HEK293 (cell line): ENCODE measurements at regions not wholly inside any gene's neighbourhood (a gene's known extent, or its start where the extent isn't known, plus 50 kb on each side); places are given as distances from the start of the nearest gene placed in this dataset.

Experiments used
- GLI4 ChIP-seq: fragments of 450-650 bp; formaldehyde crosslinking; IDR thresholded peaks from 2 replicates; pipeline ENCODE4 v1.5.1; 2016; ENCODE audit warnings: missing biosample characterization, missing genetic modification characterization
- KLF7 ChIP-seq: fragments of 450-650 bp; formaldehyde crosslinking; IDR thresholded peaks from 2 replicates; pipeline ENCODE4 v1.5.1; 2016; ENCODE audit warnings: missing biosample characterization, missing genetic modification characterization, borderline replicate concordance
- ZBTB8A ChIP-seq: fragments of 450-650 bp; formaldehyde crosslinking; IDR thresholded peaks from 2 replicates; pipeline ENCODE4 v1.5.1; 2016; ENCODE audit warnings: missing biosample characterization, missing genetic modification characterization
- ZNF514 ChIP-seq: fragments of 450-650 bp; formaldehyde crosslinking; IDR thresholded peaks from 2 replicates; pipeline ENCODE4 v1.5.1; 2016; ENCODE audit warnings: missing biosample characterization, missing genetic modification characterization
- ZNF660 ChIP-seq: fragments of 450-650 bp; IDR thresholded peaks from 2 replicates; pipeline ENCODE4 v1.5.1; 2018; ENCODE audit warnings: missing biosample characterization, mild to moderate bottlenecking, missing genetic modification characterization
- ZXDB ChIP-seq: fragments of 450-650 bp; formaldehyde crosslinking; IDR thresholded peaks from 2 replicates; pipeline ENCODE4 v1.5.1; 2016; ENCODE audit warnings: missing biosample characterization, missing genetic modification characterization
- TF ChIP-seq, protein P1 (sequence below): fragments of 450-650 bp; formaldehyde crosslinking; IDR thresholded peaks from 2 replicates; pipeline ENCODE4 v1.5.1; 2016; ENCODE audit warnings: missing biosample characterization, missing genetic modification characterization
- TF ChIP-seq, protein P2 (sequence below): fragments of 450-650 bp; formaldehyde crosslinking; IDR thresholded peaks from 2 replicates; pipeline ENCODE4 v1.5.1; 2016; ENCODE audit warnings: missing biosample characterization, missing genetic modification characterization
- TF ChIP-seq, protein P3 (sequence below): fragments of 450-650 bp; formaldehyde crosslinking; IDR thresholded peaks from 2 replicates; pipeline ENCODE4 v1.5.1; 2016; ENCODE audit warnings: missing biosample characterization, missing genetic modification characterization
- TF ChIP-seq, protein P4 (sequence below): fragments of 450-650 bp; formaldehyde crosslinking; IDR thresholded peaks from 2 replicates; pipeline ENCODE4 v1.5.1; 2016; ENCODE audit warnings: missing biosample characterization, missing genetic modification characterization
- TF ChIP-seq, protein P5 (sequence below): fragments of 450-650 bp; formaldehyde crosslinking; IDR thresholded peaks from 2 replicates; pipeline ENCODE4 v1.5.1; 2016; ENCODE audit warnings: missing biosample characterization, missing genetic modification characterization, low read depth

DNA sequence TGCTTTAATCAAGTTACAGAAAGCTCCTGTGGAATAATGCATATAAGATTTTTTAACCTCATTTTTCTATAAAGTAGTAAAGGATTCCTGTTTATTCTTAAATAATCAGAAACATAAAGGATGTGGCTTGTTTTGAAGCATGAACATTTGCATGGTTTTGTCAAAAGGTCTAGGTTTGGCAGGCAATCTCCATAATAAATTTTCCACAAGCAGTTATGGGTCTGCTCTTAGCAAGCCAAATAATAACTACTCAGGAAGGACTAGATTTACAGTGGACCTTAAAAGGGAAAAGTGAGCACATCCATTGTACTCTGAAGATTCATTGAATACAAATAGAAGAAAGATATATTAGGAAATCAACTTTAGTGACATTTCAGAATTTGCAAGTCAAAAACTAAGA lies 407.3 kb upstream of the CBLB start:
- TF ChIP-seq, protein P1, sequence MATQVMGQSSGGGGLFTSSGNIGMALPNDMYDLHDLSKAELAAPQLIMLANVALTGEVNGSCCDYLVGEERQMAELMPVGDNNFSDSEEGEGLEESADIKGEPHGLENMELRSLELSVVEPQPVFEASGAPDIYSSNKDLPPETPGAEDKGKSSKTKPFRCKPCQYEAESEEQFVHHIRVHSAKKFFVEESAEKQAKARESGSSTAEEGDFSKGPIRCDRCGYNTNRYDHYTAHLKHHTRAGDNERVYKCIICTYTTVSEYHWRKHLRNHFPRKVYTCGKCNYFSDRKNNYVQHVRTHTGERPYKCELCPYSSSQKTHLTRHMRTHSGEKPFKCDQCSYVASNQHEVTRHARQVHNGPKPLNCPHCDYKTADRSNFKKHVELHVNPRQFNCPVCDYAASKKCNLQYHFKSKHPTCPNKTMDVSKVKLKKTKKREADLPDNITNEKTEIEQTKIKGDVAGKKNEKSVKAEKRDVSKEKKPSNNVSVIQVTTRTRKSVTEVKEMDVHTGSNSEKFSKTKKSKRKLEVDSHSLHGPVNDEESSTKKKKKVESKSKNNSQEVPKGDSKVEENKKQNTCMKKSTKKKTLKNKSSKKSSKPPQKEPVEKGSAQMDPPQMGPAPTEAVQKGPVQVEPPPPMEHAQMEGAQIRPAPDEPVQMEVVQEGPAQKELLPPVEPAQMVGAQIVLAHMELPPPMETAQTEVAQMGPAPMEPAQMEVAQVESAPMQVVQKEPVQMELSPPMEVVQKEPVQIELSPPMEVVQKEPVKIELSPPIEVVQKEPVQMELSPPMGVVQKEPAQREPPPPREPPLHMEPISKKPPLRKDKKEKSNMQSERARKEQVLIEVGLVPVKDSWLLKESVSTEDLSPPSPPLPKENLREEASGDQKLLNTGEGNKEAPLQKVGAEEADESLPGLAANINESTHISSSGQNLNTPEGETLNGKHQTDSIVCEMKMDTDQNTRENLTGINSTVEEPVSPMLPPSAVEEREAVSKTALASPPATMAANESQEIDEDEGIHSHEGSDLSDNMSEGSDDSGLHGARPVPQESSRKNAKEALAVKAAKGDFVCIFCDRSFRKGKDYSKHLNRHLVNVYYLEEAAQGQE (tag by site-specific recombination) = no peak
- TF ChIP-seq, protein P2, sequence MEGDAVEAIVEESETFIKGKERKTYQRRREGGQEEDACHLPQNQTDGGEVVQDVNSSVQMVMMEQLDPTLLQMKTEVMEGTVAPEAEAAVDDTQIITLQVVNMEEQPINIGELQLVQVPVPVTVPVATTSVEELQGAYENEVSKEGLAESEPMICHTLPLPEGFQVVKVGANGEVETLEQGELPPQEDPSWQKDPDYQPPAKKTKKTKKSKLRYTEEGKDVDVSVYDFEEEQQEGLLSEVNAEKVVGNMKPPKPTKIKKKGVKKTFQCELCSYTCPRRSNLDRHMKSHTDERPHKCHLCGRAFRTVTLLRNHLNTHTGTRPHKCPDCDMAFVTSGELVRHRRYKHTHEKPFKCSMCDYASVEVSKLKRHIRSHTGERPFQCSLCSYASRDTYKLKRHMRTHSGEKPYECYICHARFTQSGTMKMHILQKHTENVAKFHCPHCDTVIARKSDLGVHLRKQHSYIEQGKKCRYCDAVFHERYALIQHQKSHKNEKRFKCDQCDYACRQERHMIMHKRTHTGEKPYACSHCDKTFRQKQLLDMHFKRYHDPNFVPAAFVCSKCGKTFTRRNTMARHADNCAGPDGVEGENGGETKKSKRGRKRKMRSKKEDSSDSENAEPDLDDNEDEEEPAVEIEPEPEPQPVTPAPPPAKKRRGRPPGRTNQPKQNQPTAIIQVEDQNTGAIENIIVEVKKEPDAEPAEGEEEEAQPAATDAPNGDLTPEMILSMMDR (tag by site-specific recombination) = no peak
- TF ChIP-seq, protein P3, sequence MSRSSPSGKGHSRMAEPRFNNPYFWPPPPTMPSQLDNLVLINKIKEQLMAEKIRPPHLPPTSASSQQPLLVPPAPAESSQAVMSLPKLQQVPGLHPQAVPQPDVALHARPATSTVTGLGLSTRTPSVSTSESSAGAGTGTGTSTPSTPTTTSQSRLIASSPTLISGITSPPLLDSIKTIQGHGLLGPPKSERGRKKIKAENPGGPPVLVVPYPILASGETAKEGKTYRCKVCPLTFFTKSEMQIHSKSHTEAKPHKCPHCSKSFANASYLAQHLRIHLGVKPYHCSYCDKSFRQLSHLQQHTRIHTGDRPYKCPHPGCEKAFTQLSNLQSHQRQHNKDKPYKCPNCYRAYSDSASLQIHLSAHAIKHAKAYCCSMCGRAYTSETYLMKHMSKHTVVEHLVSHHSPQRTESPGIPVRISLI (tag by site-specific recombination) = no peak
- TF ChIP-seq, protein P4, sequence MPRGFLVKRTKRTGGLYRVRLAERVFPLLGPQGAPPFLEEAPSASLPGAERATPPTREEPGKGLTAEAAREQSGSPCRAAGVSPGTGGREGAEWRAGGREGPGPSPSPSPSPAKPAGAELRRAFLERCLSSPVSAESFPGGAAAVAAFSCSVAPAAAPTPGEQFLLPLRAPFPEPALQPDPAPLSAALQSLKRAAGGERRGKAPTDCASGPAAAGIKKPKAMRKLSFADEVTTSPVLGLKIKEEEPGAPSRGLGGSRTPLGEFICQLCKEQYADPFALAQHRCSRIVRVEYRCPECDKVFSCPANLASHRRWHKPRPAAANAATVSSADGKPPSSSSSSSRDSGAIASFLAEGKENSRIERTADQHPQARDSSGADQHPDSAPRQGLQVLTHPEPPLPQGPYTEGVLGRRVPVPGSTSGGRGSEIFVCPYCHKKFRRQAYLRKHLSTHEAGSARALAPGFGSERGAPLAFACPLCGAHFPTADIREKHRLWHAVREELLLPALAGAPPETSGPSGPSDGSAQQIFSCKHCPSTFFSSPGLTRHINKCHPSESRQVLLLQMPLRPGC (tag by site-specific recombination) = no peak
- TF ChIP-seq ZNF514 (tag by site-specific recombination) (no peak), ZBTB8A (no peak), KLF7 (no peak), ZXDB (tag by site-specific recombination) (no peak), ZNF660 (tag by site-specific recombination) (no peak), GLI4 (no peak)
- TF ChIP-seq, protein P5, sequence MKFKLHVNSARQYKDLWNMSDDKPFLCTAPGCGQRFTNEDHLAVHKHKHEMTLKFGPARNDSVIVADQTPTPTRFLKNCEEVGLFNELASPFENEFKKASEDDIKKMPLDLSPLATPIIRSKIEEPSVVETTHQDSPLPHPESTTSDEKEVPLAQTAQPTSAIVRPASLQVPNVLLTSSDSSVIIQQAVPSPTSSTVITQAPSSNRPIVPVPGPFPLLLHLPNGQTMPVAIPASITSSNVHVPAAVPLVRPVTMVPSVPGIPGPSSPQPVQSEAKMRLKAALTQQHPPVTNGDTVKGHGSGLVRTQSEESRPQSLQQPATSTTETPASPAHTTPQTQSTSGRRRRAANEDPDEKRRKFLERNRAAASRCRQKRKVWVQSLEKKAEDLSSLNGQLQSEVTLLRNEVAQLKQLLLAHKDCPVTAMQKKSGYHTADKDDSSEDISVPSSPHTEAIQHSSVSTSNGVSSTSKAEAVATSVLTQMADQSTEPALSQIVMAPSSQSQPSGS (tag by site-specific recombination) = no peak
